ENCODE measurements at regions not wholly inside any gene's neighbourhood (a gene's known extent, or its start where the extent isn't known, plus 50 kb on each side); places are given as distances from the start of the nearest gene placed in this dataset.

- TF ChIP-seq NKRF (conservative IDR thresholded peaks at IDR 0.05): no peak
- TF ChIP-seq GABPA (IDR thresholded peaks at IDR 0.05; ENCODE audit: low read depth): no peak
- no peak for TF ChIP-seq TCF12 (IDR thresholded peaks at IDR 0.05; ENCODE audit: low read depth, low read length)
Measured at GRCh38 chr2:136213836-136214235, 95.9 kb upstream of the CXCR4 start (continued).

- no peak overlapping the region for H2AFZ ChIP-seq (ENCODE audit: control insufficient read depth, low read depth, low read length)
- no peak overlapping the region for H3K4me2 ChIP-seq (ENCODE audit: control insufficient read depth, insufficient read depth)
- ATAC-seq (peak; percentile 83), DNase-seq (ENCODE audit: low read depth, low spot score) (peak; percentile 34), FAIRE-seq (no peak)
- no peak overlapping the region for H3K4me3 ChIP-seq
- CTCF ChIA-PET: interaction anchor here (0.6 to 1.9 kb wide), 20 partner anchors 11 to 278 kb away, joined by 3 to 11 read pairs (median 5); no protein-coding TSS in a partner anchor
- SMC1A ChIA-PET (ENCODE audit: uncharacterized antibody, unreplicated experiment): interaction anchor here (0.6 to 10.8 kb wide), 44 partner anchors 9 to 298 kb away, joined by 3 to 202 read pairs (median 5); partner anchors contain the start of gene CXCR4
- no peaks in the 10 kb centered on the region for H4K20me1 ChIP-seq (ENCODE audit: control insufficient read depth, insufficient read depth)
- no peaks in the 10 kb centered on the region for H3K36me3 ChIP-seq (ENCODE audit: control insufficient read depth in 2 of 2, insufficient read depth in 2 of 2, low read length in 1 of 2)
- H3K9ac ChIP-seq (ENCODE audit: control insufficient read depth, insufficient read depth, low read length): no peak overlapping the region
- H3K9me3 ChIP-seq (replicated peaks; ENCODE audit: control insufficient read depth, insufficient read depth, low read length): peaks cover 2% of the 10 kb centered on the region; the same call in 2 of the 3 replicates
- intact Hi-C loops (cut with micrococcal nuclease; ENCODE audit: unreplicated experiment) (loop anchor here (2.0 to 5.0 kb wide), 2 partner anchors 95 to 98 kb away; partner anchors contain the start of gene CXCR4), in situ Hi-C loops (cut with MboI) (no loop called here)
- no peak overlapping the region for H3K27ac ChIP-seq (ENCODE audit: control insufficient read depth, insufficient read depth)
- peaks cover 0 to 8% of the 10 kb centered on the region in 2 experiments; a peak in 2 of 4 replicates for H3K27me3 ChIP-seq (replicated peaks in 1 of 2; ENCODE audit: control insufficient read depth in 2 of 2, insufficient read depth in 2 of 2, low read length in 1 of 2)
- peaks cover 4% of the 10 kb centered on the region for H3K4me1 ChIP-seq (ENCODE audit: control insufficient read depth, insufficient read depth, low read length)
- POLR2A ChIA-PET: interaction anchor here (0.5 to 7.8 kb wide), 25 partner anchors 9 to 169 kb away, joined by 3 to 56 read pairs (median 5); no protein-coding TSS in a partner anchor
- RAD21 ChIA-PET (ENCODE audit: unreplicated experiment): interaction anchor here (0.6 to 5.5 kb wide), 36 partner anchors 9 to 298 kb away, joined by 3 to 78 read pairs (median 4); no protein-coding TSS in a partner anchor
- 20% methylated on average over 5 of the region's 5 CpGs for WGBS (ENCODE audit: insufficient coverage, insufficient replicate concordance, low lambda C conversion rate, missing lambda C conversion rate)
- BruUV-seq (replicated peaks): TSS peak; percentile 76
- H3K79me2 ChIP-seq (ENCODE audit: control insufficient read depth, insufficient read depth, low read length): no peaks in the 10 kb centered on the region
- no peak for TF ChIP-seq SPI1 (IDR thresholded peaks at IDR 0.05; ENCODE audit: borderline replicate concordance, insufficient read depth, low read depth, low read length)
- TF ChIP-seq STAT3 (IDR thresholded peaks at IDR 0.05; ENCODE audit: low read depth, low read length): 0 out of 2 replicates have a peak, but pooled peaks have one; percentile 41
- TF ChIP-seq CEBPZ (IDR thresholded peaks at IDR 0.05; ENCODE audit: low read depth, low read length): no peak
- no peak for TF ChIP-seq KLF5 (IDR thresholded peaks at IDR 0.05; ENCODE audit: partially characterized antibody)
- peak; percentile 84 for TF ChIP-seq RELB (IDR thresholded peaks at IDR 0.05; ENCODE audit: low read depth)
- peak; percentile 8; the same call in 1 of the 2 replicates for TF ChIP-seq ESRRA (IDR thresholded peaks at IDR 0.05; ENCODE audit: low read length)
- no peak for TF ChIP-seq NFXL1 (IDR thresholded peaks at IDR 0.05; ENCODE audit: borderline replicate concordance)
- peak; percentile 71; the same call in 1 of the 2 replicates for TF ChIP-seq RAD51 (IDR thresholded peaks at IDR 0.05)
Measured at GRCh38 chr2:136212426-136213378, 94.8 kb upstream of the CXCR4 start.

Measured in GM12878 (cell line).